Panc1 (cell line): ENCODE measurements at regions not wholly inside any gene's neighbourhood (a gene's known extent, or its start where the extent isn't known, plus 50 kb on each side); places are given as distances from the start of the nearest gene placed in this dataset.

Experiments
- ATAC-seq: fragments of 200-7000 bp; cut with Tn5 transposase; 2 replicates; pipeline ENCODE4 v1.9.1; 2020; ENCODE audit warnings: mild to moderate bottlenecking, moderate library complexity
- BruUV-seq: library from RNA; stranded (reverse); fragments of 400-500 nt; replicated peaks from 2 replicates; lab custom pipeline; 2021; lab: Mats Ljungman, UMichigan
- CTCF ChIA-PET: fragments of 300-600 bp; sonication (Branson Sonifier 250); formaldehyde crosslinking; loops from one replicate; lab custom pipeline; 2022; ENCODE audit warnings: antibody characterized with exemption; lab: Charles Lee
- POLR2A ChIA-PET: fragments of 300-600 bp; sonication (Branson Sonifier 250); formaldehyde crosslinking; loops from one replicate; lab custom pipeline; 2022; ENCODE audit warnings: antibody characterized with exemption; lab: Charles Lee
- DNase-seq: peaks from one replicate; pipeline ENCODE4 v3.0.0-alpha.2; 2010; ENCODE audit warnings: low read depth, low spot score
- H3K27ac ChIP-seq: 2 replicates; pipeline ENCODE4 v1.5.1; 2011; ENCODE audit warnings: mild to moderate bottlenecking, low read length, inconsistent platforms
- H3K27me3 ChIP-seq: fragments of 200-500 bp; sonication (Bioruptor generic); 2 replicates; pipeline ENCODE4 v1.6.0; 2014; ENCODE audit warnings: low read length, inconsistent platforms; ENCODE audit not compliant: control insufficient read depth, insufficient read depth
- H3K36me3 ChIP-seq: fragments of 200-500 bp; sonication (Bioruptor generic); 2 replicates; pipeline ENCODE4 v1.5.1; 2014; ENCODE audit warnings: inconsistent platforms, mild to moderate bottlenecking, low read length, moderate library complexity; ENCODE audit not compliant: control insufficient read depth, insufficient read depth
- H3K4me1 ChIP-seq: 2 replicates; pipeline ENCODE4 v1.5.1; 2011; ENCODE audit warnings: inconsistent platforms, mild to moderate bottlenecking, low read length, moderate library complexity; ENCODE audit not compliant: control insufficient read depth, insufficient read depth
- H3K4me3 ChIP-seq, 2 experiments: 2 replicates each; pipeline ENCODE4 v1.5.1; 2011 to 2012; ENCODE audit warnings: low read depth in 2 of 2, low read length in 2 of 2, mild to moderate bottlenecking in 2 of 2, inconsistent platforms in 1 of 2, moderate library complexity in 1 of 2
- H3K9me3 ChIP-seq: fragments of 200-500 bp; sonication (Bioruptor generic); 2 replicates; pipeline ENCODE4 v1.5.1; 2014; ENCODE audit warnings: low read depth, mild to moderate bottlenecking, inconsistent platforms, low read length, moderate library complexity; ENCODE audit not compliant: control insufficient read depth, insufficient read depth
- CTCF ChIP-seq: fragments of 450-650 bp; IDR thresholded peaks from 2 replicates; pipeline ENCODE4 v1.5.1; 2017; ENCODE audit warnings: mild to moderate bottlenecking
- POLR2AphosphoS5 ChIP-seq: IDR thresholded peaks from 2 replicates; pipeline ENCODE4 v1.6.1; 2012; ENCODE audit warnings: mild to moderate bottlenecking, low read depth, low read length, moderate library complexity
- REST ChIP-seq, 2 experiments: IDR thresholded peaks; 2 replicates each; pipeline ENCODE4 v1.6.1; 2011 to 2012; ENCODE audit warnings: low read depth in 2 of 2, control low read depth in 1 of 2, low read length in 1 of 2, mild to moderate bottlenecking in 1 of 2, moderate library complexity in 1 of 2; ENCODE audit not compliant: insufficient read depth in 1 of 2
- SIN3A ChIP-seq: IDR thresholded peaks from 2 replicates; pipeline ENCODE4 v1.6.1; 2012; ENCODE audit warnings: low read depth, mild to moderate bottlenecking, low read length, moderate library complexity, borderline replicate concordance; ENCODE audit not compliant: insufficient read depth
- TCF7L2 ChIP-seq: IDR thresholded peaks from 2 replicates; pipeline ENCODE4 v1.6.1; 2011; ENCODE audit warnings: mild to moderate bottlenecking, low read depth, low read length, inconsistent platforms
- in situ Hi-C: cut with HindIII; loops from 2 replicates; pipeline ENCODE4 v1.10.0; 2016; ENCODE audit warnings: low sequenced_read_pairs, low pct_unique_long_range_greater_than_20kb
- intact Hi-C: fragments of 100-400 bp; cut with micrococcal nuclease; formaldehyde crosslinking; loops from one replicate; pipeline ENCODE4 v1.10.0; 2022; ENCODE audit not compliant: unreplicated experiment

GRCh38 chr2:239651859-239652258 is 251.0 kb upstream of the HDAC4 start:
- no peak for ATAC-seq
- TF ChIP-seq CTCF (no peak), POLR2AphosphoS5 (no peak), SIN3A (no peak), TCF7L2 (no peak), REST (IDR thresholded peaks at IDR 0.05; ENCODE audit: insufficient read depth in 1 of 2, low read depth in 2 of 2, low read length in 1 of 2) (no peak)
- H3K4me3 ChIP-seq: no peak overlapping the region
- BruUV-seq: no TSS peak
- H3K9me3 ChIP-seq: no peaks in the 10 kb centered on the region
- CTCF ChIA-PET: no interaction called here
- intact Hi-C loops (no loop called here), in situ Hi-C loops (no loop called here)
- H3K27me3 ChIP-seq: peaks cover 24% of the 10 kb centered on the region
- POLR2A ChIA-PET: no interaction called here
- H3K4me1 ChIP-seq: no peaks in the 10 kb centered on the region
- no peak overlapping the region for H3K27ac ChIP-seq
- no peak for DNase-seq
- no peaks in the 10 kb centered on the region for H3K36me3 ChIP-seq

- in situ Hi-C loops: no loop called here
- DNase-seq (no peak), ATAC-seq (no peak)
- intact Hi-C loops: no loop called here
- no peak overlapping the region for H3K27ac ChIP-seq
- no TSS peak for BruUV-seq
- TF ChIP-seq SIN3A: no peak
- TF ChIP-seq TCF7L2: no peak
- TF ChIP-seq REST (IDR thresholded peaks at IDR 0.05; ENCODE audit: insufficient read depth in 1 of 2, low read depth in 2 of 2, low read length in 1 of 2): no peak
- TF ChIP-seq CTCF: no peak
- no peak for TF ChIP-seq POLR2AphosphoS5
- CTCF ChIA-PET: no interaction called here
- no peak overlapping the region for H3K4me3 ChIP-seq
- no peaks in the 10 kb centered on the region for H3K36me3 ChIP-seq
- H3K4me1 ChIP-seq: no peaks in the 10 kb centered on the region
- POLR2A ChIA-PET: no interaction called here
- peaks cover 22% of the 10 kb centered on the region for H3K27me3 ChIP-seq
- no peaks in the 10 kb centered on the region for H3K9me3 ChIP-seq
Observed at GRCh38 chr2:239650674-239651073, 249.9 kb upstream of the HDAC4 start.
